Keratinocyte (primary cell): ENCODE measurements at regions not wholly inside any gene's neighbourhood (a gene's known extent, or its start where the extent isn't known, plus 50 kb on each side); places are given as distances from the start of the nearest gene placed in this dataset.
"Not testable (repeated sequence)": the region's sequence is repeated elsewhere in the genome, so short reads cannot be mapped to it uniquely, and the experiment has no call there.

Experiments used
- DNase-seq: peaks from one replicate; pipeline ENCODE4 v3.0.0-alpha.2; 2011; ENCODE audit warnings: low read depth, missing footprints, low spot score
- FAIRE-seq: peaks from 2 replicates; lab custom pipeline; 2011; peaks lifted over from hg19 to GRCh38; lab: Jason Lieb, UNC
- H2AFZ ChIP-seq: 2 replicates; pipeline ENCODE4 v1.6.0; 2012; ENCODE audit warnings: low read length, control low read depth, inconsistent platforms; ENCODE audit not compliant: control insufficient read depth
- H3K27ac ChIP-seq: 2 replicates; pipeline ENCODE4 v1.5.1; 2011; ENCODE audit warnings: low read length; ENCODE audit not compliant: control insufficient read depth, insufficient read depth
- H3K27me3 ChIP-seq: 3 replicates; pipeline ENCODE4 v1.6.0; 2011; ENCODE audit warnings: low read length; ENCODE audit not compliant: control insufficient read depth, insufficient read depth; ENCODE audit errors: extremely low read depth
- H3K36me3 ChIP-seq, 2 experiments: 2 replicates in 1 of 2; 3 replicates in 1 of 2; pipeline ENCODE4 v1.5.1; 2011; ENCODE audit warnings: low read length in 2 of 2, mild to moderate bottlenecking in 1 of 2; ENCODE audit not compliant: control insufficient read depth in 2 of 2, insufficient read depth in 2 of 2; ENCODE audit errors: extremely low read depth in 1 of 2
- H3K4me1 ChIP-seq: 3 replicates; pipeline ENCODE4 v1.5.1; 2011; ENCODE audit warnings: low read length; ENCODE audit not compliant: control insufficient read depth, insufficient read depth; ENCODE audit errors: extremely low read depth
- H3K4me2 ChIP-seq: 3 replicates; pipeline ENCODE4 v1.6.0; 2011; ENCODE audit warnings: low read depth, low read length; ENCODE audit not compliant: control insufficient read depth, insufficient read depth; ENCODE audit errors: extremely low read depth
- H3K4me3 ChIP-seq, 3 experiments: fragments of 200-600 bp in 1 of 3; sonication (generic) in 1 of 3; 2 replicates in 2 of 3; 3 replicates in 1 of 3; pipeline ENCODE4 v1.5.1; 2011 to 2016; ENCODE audit warnings: low read length in 3 of 3, mild to moderate bottlenecking in 3 of 3, control low read depth in 2 of 3, inconsistent platforms in 1 of 3, low read depth in 1 of 3, mixed read lengths in 1 of 3, mixed run types in 1 of 3, moderate library complexity in 1 of 3; ENCODE audit not compliant: control insufficient read depth in 2 of 3, insufficient read depth in 2 of 3; ENCODE audit errors: extremely low read depth in 1 of 3
- H3K79me2 ChIP-seq: 2 replicates; pipeline ENCODE4 v1.6.0; 2012; ENCODE audit warnings: low read length; ENCODE audit not compliant: control insufficient read depth, insufficient read depth
- H3K9ac ChIP-seq: 3 replicates; pipeline ENCODE4 v1.6.0; 2011; ENCODE audit warnings: low read length; ENCODE audit not compliant: control insufficient read depth, insufficient read depth; ENCODE audit errors: extremely low read depth
- H3K9me1 ChIP-seq: 3 replicates; pipeline ENCODE4 v1.6.0; 2011; ENCODE audit warnings: low read length; ENCODE audit not compliant: control insufficient read depth, insufficient read depth; ENCODE audit errors: extremely low read depth
- H3K9me3 ChIP-seq: 2 replicates; pipeline ENCODE4 v1.5.1; 2012; ENCODE audit warnings: low read depth, low read length; ENCODE audit not compliant: control insufficient read depth
- H4K20me1 ChIP-seq: 3 replicates; pipeline ENCODE4 v1.6.0; 2011; ENCODE audit warnings: low read length; ENCODE audit not compliant: control insufficient read depth, insufficient read depth; ENCODE audit errors: extremely low read depth
- EZH2 ChIP-seq: IDR thresholded peaks from one replicate; pipeline ENCODE4 v1.6.1; 2012; ENCODE audit warnings: inconsistent platforms, mild to moderate bottlenecking, low read length, moderate library complexity
- dilution Hi-C: fragments of 300-500 bp; cut with MboI; formaldehyde crosslinking; loops from one replicate; pipeline ENCODE4 v1.7.0; 2020; ENCODE audit warnings: low sequenced_read_pairs; ENCODE audit not compliant: extremely low pct_ligation_motif_present
- TF ChIP-seq, protein P1 (sequence below), 3 experiments: IDR thresholded peaks in 1 of 3; conservative IDR thresholded peaks in 1 of 3; optimal IDR thresholded peaks in 1 of 3; 2 replicates in 2 of 3; 3 replicates in 1 of 3; pipeline versions ENCODE3 to v1.5.1; 2011; ENCODE audit warnings: low read length in 3 of 3, mild to moderate bottlenecking in 3 of 3, moderate library complexity in 2 of 3, control low read depth in 1 of 3, inconsistent platforms in 1 of 3; ENCODE audit not compliant: insufficient read depth in 2 of 3; ENCODE audit errors: extremely low read depth in 1 of 3

GRCh38 chr4:27807207-27807606 is 946.6 kb downstream of the STIM2 start:
- dilution Hi-C loops: no loop called here
- H4K20me1 ChIP-seq: no peaks in the 10 kb centered on the region
- H3K36me3 ChIP-seq: no peaks in the 10 kb centered on the region
- H3K27ac ChIP-seq: no peak overlapping the region
- H3K4me2 ChIP-seq: no peak overlapping the region
- no peak overlapping the region for H2AFZ ChIP-seq
- no peak overlapping the region for H3K9ac ChIP-seq
- H3K9me1 ChIP-seq: no peaks in the 10 kb centered on the region
- no peaks in the 10 kb centered on the region for H3K4me1 ChIP-seq
- DNase-seq: no peak
- FAIRE-seq: no peak
- no peak for TF ChIP-seq EZH2
- TF ChIP-seq, protein P1, sequence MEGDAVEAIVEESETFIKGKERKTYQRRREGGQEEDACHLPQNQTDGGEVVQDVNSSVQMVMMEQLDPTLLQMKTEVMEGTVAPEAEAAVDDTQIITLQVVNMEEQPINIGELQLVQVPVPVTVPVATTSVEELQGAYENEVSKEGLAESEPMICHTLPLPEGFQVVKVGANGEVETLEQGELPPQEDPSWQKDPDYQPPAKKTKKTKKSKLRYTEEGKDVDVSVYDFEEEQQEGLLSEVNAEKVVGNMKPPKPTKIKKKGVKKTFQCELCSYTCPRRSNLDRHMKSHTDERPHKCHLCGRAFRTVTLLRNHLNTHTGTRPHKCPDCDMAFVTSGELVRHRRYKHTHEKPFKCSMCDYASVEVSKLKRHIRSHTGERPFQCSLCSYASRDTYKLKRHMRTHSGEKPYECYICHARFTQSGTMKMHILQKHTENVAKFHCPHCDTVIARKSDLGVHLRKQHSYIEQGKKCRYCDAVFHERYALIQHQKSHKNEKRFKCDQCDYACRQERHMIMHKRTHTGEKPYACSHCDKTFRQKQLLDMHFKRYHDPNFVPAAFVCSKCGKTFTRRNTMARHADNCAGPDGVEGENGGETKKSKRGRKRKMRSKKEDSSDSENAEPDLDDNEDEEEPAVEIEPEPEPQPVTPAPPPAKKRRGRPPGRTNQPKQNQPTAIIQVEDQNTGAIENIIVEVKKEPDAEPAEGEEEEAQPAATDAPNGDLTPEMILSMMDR (optimal IDR thresholded peaks at IDR 0.05 in 1 of 3, IDR thresholded peaks at IDR 0.05 in 1 of 3, conservative IDR thresholded peaks at IDR 0.05 in 1 of 3; ENCODE audit: extremely low read depth in 1 of 3, insufficient read depth in 2 of 3, low read length in 3 of 3): no peak
- no peaks in the 10 kb centered on the region for H3K27me3 ChIP-seq
- H3K9me3 ChIP-seq: no peaks in the 10 kb centered on the region
- H3K79me2 ChIP-seq: no peaks in the 10 kb centered on the region
- H3K4me3 ChIP-seq: no peak overlapping the region

- H3K9me1 ChIP-seq: no peaks in the 10 kb centered on the region
- dilution Hi-C loops: no loop called here
- H3K9ac ChIP-seq: no peak overlapping the region
- H3K79me2 ChIP-seq: no peaks in the 10 kb centered on the region
- no peaks in the 10 kb centered on the region for H4K20me1 ChIP-seq
- no peaks in the 10 kb centered on the region for H3K27me3 ChIP-seq
- no peaks in the 10 kb centered on the region for H3K9me3 ChIP-seq
- H3K4me1 ChIP-seq: no peaks in the 10 kb centered on the region
- FAIRE-seq (no peak), DNase-seq (no peak)
- no peak overlapping the region for H3K4me2 ChIP-seq
- no peaks in the 10 kb centered on the region for H3K36me3 ChIP-seq
- no peak overlapping the region for H3K27ac ChIP-seq
- H3K4me3 ChIP-seq: no peak overlapping the region
- no peak for TF ChIP-seq EZH2
- TF ChIP-seq, protein P1 (optimal IDR thresholded peaks at IDR 0.05 in 1 of 3, IDR thresholded peaks at IDR 0.05 in 1 of 3, conservative IDR thresholded peaks at IDR 0.05 in 1 of 3; ENCODE audit: extremely low read depth in 1 of 3, insufficient read depth in 2 of 3, low read length in 3 of 3): no peak
- H2AFZ ChIP-seq: no peak overlapping the region
Observed at GRCh38 chr4:27811948-27812347, 951.3 kb downstream of the STIM2 start.

DNA sequence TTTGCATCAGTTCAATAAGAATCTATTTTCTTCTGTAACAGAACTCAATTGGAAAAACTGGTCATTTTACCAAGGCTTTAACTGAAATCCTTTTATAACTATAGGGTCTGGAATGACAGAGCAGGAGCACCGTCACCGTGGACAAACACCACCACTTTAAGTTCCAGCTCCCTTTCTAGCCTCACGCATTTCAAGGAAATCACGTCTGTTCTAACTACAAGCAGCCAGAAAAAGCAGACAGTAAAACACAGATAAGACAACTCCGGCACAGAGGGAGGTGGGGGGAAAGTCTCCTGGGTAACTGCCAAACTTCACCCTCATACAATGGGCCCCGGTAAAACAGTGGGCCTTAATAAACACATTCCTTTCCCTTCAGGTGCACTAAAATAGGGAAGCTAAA is 952.6 kb downstream of the STIM2 start:
- H3K9ac ChIP-seq, H3K4me3 ChIP-seq, H3K9me1 ChIP-seq, DNase-seq, FAIRE-seq, H2AFZ ChIP-seq, H3K27me3 ChIP-seq, H3K9me3 ChIP-seq, H3K4me1 ChIP-seq, dilution Hi-C loops, H3K27ac ChIP-seq, H3K4me2 ChIP-seq, H3K79me2 ChIP-seq, H4K20me1 ChIP-seq, H3K36me3 ChIP-seq: not testable (repeated sequence)

DNA sequence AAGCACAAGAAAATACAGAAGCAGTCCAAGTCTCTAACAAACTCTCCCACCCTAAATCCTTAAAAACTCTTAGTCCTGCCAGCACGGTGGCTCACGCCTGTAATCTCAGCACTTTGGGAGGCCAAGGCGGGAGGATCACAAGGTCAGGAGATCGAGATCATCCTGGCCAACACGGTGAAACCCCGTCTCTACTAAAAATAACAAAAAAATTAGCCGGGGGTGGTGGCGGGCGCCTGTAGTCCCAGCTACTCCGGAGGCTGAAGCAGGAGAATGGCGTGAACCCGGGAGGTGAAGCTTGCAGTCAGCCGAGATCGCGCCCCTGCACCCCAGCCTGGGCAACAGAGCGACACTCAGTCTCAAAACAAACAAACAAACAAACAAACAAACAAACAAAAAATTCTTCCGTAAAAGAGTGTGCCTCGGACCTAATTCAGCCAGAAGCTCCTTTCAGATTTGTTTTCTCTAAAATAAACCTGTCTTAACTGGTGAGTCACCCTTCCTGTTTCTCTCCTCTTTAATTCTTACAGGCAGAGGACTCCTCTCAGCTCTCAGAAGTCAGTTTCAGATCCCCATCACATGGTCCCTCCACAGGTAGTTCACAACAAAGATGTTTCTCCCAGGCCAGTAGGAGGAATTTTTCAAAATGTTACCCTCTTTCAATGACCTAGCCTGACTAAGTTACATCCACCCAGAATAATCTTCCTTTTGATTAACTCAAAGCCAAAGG is 953.2 kb downstream of the STIM2 start:
- H2AFZ ChIP-seq, H3K79me2 ChIP-seq, H3K36me3 ChIP-seq, H4K20me1 ChIP-seq, H3K9me1 ChIP-seq, H3K27ac ChIP-seq, H3K9ac ChIP-seq, H3K9me3 ChIP-seq, H3K4me2 ChIP-seq, H3K27me3 ChIP-seq, H3K4me1 ChIP-seq, H3K4me3 ChIP-seq, DNase-seq, dilution Hi-C loops, FAIRE-seq: not testable (repeated sequence)
